NCI-H1694 (cell line): ENCODE measurements at regions not wholly inside any gene's neighbourhood (a gene's known extent, or its start where the extent isn't known, plus 50 kb on each side); places are given as distances from the start of the nearest gene placed in this dataset.

ENCODE experiments used
- DNase-seq: peaks from one replicate; lab custom pipeline; 2025; lab: John Stamatoyannopoulos, UW

- no peak for DNase-seq
Measured at GRCh38 chr16:7013990-7014389, 318.7 kb upstream of the RBFOX1 start.

DNA sequence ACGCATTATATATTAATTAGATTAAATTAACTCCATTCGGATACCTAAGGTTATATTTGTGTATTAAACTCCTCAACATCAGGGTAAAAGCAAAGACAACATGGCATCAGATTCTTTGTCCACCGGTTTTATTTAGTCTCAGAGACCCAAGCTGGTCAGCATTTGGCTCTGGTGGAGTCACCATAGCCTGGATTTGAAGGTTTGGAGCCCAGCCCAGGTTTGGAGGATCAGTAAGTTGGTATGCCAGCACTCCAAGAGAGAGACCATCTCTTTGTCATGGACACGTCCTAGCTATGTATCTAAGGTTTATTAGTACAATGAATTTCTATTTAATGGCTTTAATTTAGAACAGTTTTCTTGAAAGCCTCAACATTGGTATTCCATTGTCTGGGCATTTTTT lies 328.4 kb upstream of the RBFOX1 start:
- DNase-seq: no peak

DNA sequence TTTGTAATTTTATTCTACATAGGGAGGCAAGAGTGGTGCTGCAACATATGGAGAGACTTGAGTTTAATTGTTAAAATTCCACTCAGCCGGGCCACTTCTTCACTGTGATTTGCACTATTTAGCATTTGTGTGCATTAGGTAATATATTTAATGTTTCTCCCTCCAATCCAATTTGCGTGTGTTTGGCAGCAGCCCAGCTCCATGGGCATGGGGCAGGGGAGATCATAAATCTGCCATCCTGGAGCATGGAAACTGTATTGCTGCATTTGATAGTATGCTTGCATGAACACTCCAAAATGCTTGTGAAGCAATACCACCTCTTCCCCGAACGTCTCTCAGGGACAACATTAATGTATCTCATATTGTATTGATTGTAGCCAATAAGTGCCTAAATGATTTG lies 339.1 kb upstream of the RBFOX1 start:
- peak; percentile 82 for DNase-seq

- DNase-seq: no peak
Measured at GRCh38 chr16:6988846-6989245, 343.8 kb upstream of the RBFOX1 start.

DNA sequence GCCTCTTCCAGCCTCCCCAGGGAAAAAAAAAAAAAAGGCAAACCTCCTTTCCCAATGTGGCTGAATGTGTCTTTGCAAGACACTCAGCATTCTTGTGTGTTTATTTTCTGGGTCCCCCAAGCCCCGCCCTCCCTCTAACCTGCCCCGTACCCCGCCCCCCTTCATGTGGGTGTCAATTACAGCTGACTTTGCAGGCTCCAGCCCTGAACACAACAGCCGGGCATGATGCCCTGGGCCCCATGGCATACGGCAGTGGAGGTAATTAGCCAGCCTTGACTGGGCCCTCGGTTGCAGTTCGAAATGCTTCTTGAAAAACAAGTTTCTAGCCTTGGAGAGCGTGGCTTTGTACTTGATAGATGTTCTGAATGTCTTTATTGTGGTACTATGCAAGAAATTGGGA lies 354.7 kb upstream of the RBFOX1 start:
- peak; percentile 50 for DNase-seq

GRCh38 chr16:6977291-6977690 lies 355.4 kb upstream of the RBFOX1 start:
- DNase-seq: no peak

DNA sequence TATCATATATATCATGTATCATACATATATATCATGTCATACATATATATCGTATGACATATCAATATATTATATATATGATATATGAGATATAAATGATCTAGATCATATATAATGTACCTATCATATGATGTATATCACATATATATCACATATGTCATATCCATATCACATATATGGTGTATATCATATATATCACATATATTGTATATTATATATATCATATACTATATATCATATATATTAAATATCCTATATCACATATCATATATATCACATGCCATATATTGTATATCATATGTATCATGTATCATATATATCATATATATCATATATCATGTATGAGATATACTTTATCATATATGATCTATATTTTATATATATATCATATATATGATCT lies 355.9 kb upstream of the RBFOX1 start:
- DNase-seq: no peak

DNA sequence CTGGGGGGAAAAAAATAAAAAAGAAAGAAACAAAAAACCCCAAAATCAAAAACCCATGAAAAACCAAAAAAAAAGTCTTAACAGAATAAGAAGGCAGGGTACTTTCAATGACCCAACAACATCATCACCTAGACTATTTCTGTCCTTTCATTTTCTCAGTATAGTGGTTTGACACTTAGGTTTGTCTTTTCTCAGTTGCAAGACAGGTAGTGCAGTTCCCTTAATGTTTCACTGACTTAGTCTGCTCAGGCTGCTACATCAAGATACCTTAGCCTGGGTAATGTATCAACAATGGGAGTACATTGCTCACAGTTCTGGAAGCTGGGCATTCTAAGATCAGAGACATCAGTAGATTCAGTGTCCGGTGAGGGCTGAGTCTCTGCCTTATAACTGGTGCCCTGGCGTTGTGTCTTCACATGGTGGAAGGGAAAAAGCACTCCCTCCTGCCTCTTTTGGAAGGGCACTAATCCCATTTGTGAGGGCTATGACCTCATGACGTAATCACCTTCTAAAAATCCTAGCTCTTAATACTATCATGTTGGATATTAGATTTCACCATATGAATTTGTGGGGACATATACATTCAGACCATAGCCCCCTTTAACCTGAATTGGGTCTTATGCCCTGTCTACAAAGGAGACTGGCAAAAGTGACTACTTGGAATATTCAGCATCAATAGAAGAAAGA lies 362.3 kb upstream of the RBFOX1 start:
- no peak for DNase-seq

DNA sequence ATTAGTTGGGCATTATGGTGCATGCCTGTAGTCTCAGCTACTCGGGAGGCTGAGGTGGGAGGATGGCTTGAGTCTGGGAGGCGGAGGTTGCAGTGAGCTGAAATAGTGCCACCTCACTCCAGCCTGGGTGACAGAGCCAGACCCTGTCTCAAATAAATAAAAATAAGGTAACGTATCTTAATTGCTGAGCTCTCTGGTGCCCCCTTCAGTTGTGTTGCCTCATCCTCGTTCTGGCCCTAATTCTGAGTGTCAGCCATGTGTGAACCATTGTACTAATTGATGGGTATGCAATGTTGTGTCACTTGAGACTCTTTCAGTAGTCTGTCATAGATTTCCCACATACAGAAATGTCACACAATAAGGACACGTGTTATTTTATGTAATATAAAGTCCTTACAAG lies 363.1 kb upstream of the RBFOX1 start:
- no peak for DNase-seq

DNA sequence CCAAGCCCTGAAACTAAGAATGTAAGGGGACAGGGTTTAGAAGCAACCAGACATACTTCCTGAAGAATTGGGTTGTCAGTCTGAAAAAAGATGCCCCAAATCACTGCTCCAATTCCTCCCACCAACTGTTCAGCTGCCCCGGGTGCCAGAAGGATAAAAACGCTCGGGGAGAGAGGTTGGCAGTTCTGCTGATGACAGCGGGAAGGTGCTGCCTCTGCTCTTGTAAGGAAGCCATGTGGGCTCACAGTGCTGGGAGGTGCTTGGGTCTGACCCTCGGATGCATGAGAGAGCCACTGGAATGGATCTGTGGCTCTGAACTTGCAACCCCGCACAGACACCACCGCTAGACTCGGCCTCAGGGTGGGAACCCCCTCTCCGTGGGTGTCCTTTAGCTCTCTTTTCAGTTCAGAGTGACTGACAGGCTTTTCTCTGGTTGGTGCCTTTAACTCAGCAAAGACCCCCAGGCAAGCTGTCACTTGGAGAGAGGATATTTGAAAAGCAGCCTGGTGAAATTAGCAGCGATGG lies 364.8 kb upstream of the RBFOX1 start:
- no peak for DNase-seq

- no peak for DNase-seq
Measured at GRCh38 chr16:6966925-6967324, 365.7 kb upstream of the RBFOX1 start.

GRCh38 chr16:6964679-6965078 lies 368.0 kb upstream of the RBFOX1 start:
- no peak for DNase-seq

GRCh38 chr16:6961704-6962103 lies 370.9 kb upstream of the RBFOX1 start:
- DNase-seq: no peak

DNA sequence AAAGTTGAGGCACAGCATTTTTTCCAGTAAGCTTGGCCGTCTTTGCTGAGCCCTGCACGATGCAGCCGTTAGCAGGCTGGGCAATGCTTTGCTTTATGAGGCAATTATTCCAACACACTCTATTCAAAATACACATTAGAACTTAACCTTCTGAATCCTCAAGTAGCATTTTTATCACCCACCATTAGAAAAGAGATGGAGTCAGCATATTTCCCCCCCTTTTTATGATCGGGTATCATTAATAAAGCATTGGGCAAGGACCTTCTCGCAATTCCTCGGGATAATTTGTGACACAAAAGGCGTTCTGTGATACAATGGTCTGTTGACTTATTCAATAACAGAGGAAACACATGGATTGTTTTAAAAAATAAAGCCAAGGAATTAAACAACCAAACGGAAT lies 374.5 kb upstream of the RBFOX1 start:
- DNase-seq: no peak

DNA sequence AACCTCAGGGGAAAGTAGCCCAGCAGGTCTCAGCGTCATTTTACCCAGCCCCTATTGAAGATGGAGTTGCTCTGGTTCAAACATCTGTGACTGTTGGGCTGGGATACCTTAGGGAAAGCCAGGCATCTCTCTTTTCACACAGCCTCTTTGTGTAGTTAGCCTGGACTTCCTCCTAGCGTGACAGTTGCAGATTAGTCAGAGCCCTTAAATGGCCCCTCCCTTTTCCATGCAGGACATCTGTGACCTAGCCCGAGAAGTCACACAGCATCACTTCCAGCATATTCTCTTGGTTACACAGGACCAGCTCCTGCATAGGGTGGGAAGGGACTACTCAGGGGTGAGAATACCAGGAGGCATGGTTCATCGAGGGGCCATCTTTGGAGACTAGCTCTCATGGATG lies 375.0 kb upstream of the RBFOX1 start:
- DNase-seq: no peak

GRCh38 chr16:6956511-6956910 lies 376.1 kb upstream of the RBFOX1 start:
- no peak for DNase-seq

DNA sequence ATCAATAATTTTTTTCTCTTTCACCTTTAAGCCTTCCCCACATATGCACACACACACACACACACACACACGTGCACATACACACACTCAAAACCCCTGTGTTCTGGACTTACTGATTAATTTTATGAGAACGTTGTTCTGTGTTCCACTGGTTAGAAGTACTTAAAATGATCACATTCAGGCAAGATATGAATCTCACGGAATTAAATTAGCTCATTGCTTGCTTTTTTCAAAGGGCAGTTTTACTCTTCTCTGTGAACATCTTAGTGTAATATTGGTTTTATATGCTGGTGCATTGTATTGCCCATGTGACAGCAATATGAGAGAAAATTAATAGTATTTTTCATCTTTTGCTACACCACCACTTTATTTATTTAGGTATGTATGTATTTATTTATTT lies 377.3 kb upstream of the RBFOX1 start:
- no peak for DNase-seq

DNA sequence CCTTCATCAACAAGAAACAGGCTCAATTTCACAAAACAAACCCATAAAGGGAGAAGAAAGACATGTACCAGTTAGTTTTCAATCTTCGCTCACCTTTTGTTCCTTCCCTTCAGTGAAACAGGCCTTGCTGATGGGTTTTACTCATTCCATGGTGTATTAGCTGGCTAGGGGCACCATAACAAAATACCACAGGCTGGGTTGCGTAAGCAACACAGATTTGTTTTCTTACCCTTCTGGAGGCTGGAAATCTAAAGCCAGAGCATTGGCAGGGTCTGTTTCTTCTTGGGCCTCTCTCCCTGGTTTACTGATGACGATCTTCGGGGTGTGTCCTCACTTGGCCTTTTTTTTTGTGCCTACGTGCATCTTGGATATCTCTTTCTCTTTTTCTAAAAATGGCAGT lies 383.4 kb upstream of the RBFOX1 start:
- no peak for DNase-seq

- no peak for DNase-seq
Measured at GRCh38 chr16:6947291-6947690, 385.4 kb upstream of the RBFOX1 start.

- no peak for DNase-seq
Measured at GRCh38 chr16:6946802-6947201, 385.8 kb upstream of the RBFOX1 start.

GRCh38 chr16:6946106-6946505 lies 386.5 kb upstream of the RBFOX1 start:
- DNase-seq: no peak

- DNase-seq: no peak
Measured at GRCh38 chr16:6940968-6941367, 391.7 kb upstream of the RBFOX1 start.

- no peak for DNase-seq
Measured at GRCh38 chr16:6937641-6938040, 395.0 kb upstream of the RBFOX1 start.

DNA sequence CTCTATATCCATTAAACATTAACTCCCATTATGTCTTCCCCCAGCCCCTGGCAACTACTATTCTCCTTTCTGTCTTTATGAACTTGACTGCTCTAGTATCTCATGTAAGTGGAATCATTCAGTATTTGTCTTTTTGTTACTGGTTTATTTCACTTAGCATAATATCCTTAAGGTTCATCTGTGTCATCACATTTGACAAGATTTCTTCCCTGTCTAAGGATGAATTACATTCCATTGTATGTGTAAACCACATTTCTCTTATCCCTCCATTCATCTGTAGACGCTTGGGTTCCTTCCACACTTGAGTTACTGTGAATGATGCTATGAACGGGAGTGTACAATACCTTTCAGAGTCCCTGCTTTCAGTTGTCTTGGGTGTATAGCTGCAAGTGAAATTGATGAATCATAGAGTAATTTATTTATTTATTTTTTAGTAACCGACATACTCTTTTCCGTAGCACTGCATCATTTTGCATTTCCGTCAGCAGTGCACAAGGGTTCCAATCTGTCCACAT lies 399.7 kb upstream of the RBFOX1 start:
- no peak for DNase-seq
